Ovary (tissue), 7 donors: ENCODE measurements at regions not wholly inside any gene's neighbourhood (a gene's known extent, or its start where the extent isn't known, plus 50 kb on each side); places are given as distances from the start of the nearest gene placed in this dataset.

Source experiments
- DNase-seq, 5 donors: peaks; one replicate each; pipeline ENCODE4 v3.0.0-alpha.2; 2019 to 2020
- H3K27ac ChIP-seq, 2 donors: fragments of 200-600 bp; one replicate each; pipeline versions ENCODE4 v1.5.1 to v1.8.0; 2019 to 2022
- H3K27me3 ChIP-seq: fragments of 200-600 bp; one replicate; pipeline ENCODE4 v1.8.0; 2022
- H3K36me3 ChIP-seq: fragments of 200-600 bp; sonication (generic); one replicate; pipeline ENCODE4 v1.5.1; 2019
- H3K4me1 ChIP-seq: one replicate; pipeline ENCODE4 v1.8.1; 2013; ENCODE audit warnings: mild to moderate bottlenecking, moderate library complexity; ENCODE audit not compliant: insufficient read depth
- H3K4me3 ChIP-seq: fragments of 200-600 bp; sonication (generic); one replicate; pipeline ENCODE4 v1.5.1; 2017
- H3K9me3 ChIP-seq, 2 donors: fragments of 200-600 bp in 1 of 2; sonication (generic) in 1 of 2; one replicate each; pipeline versions ENCODE4 v1.5.1 to v1.8.1; 2013 to 2019; ENCODE audit warnings: mild to moderate bottlenecking in 1 of 2, moderate library complexity in 1 of 2
- CTCF ChIP-seq, 3 donors: fragments of 450-650 bp in 2 of 3; fragments of 200-600 bp in 1 of 3; IDR thresholded peaks; one replicate each; pipeline versions ENCODE4 v1.5.1 to v1.8.0; 2016 to 2022; ENCODE audit warnings: antibody characterized with exemption in 3 of 3, mild to moderate bottlenecking in 1 of 3
- EP300 ChIP-seq: sonication (generic); formaldehyde crosslinking; IDR thresholded peaks from one replicate; pipeline ENCODE4 v1.6.1; 2017; ENCODE audit warnings: antibody characterized with exemption
- POLR2A ChIP-seq: fragments of 450-650 bp; IDR thresholded peaks from one replicate; pipeline ENCODE4 v1.6.1; 2017; ENCODE audit warnings: antibody characterized with exemption, mild to moderate bottlenecking, moderate library complexity
- WGBS, 3 donors: extraction: QIAGEN DNeasy Blood & Tissue Kit in 1 of 3; methylation state at CpG; one replicate each; pipeline versions ENCODE4 v1.1.5 to v1.1.7; 2013 to 2017; 5-methylcytosine and 5-hydroxymethylcytosine counted together
- intact Hi-C, 4 donors: fragments of 100-400 bp; cut with DNase I; formaldehyde crosslinking; loops; one replicate each; pipeline versions ENCODE4 v1.11.0 to v1.15.1; 2022 to 2023
- donor health status: DM: no; HTN: no; CAD: no; lungs with moderate emphysema.
- donor health status: DM: no; HTN: no; CAD: no.
- donor health status: Bipolar disorder and iron deficiency.
- donor health status: DM: no; HTN: no; CAD: no.
- donor health status: DM: yes; HTN: yes; CAD: no.

- no peak for DNase-seq
- no peak for TF ChIP-seq EP300
- TF ChIP-seq CTCF (IDR thresholded peaks at IDR 0.05): no peak
- TF ChIP-seq POLR2A: no peak
- intact Hi-C loops: loop anchor here in 1 of 4 donors (10.0 kb wide), 1 partner anchor 222 kb away; the partner anchor contains the start of gene PHLDA1
- 80 to 88% (median 86%) methylated on average over 1 of the region's 1 CpG for WGBS, 3 donors
- Histone ChIP-seq H3K27me3 (no peaks in the 10 kb centered on the region), H3K9me3 (no peaks in the 10 kb centered on the region), H3K27ac (no peak overlapping the region), H3K36me3 (no peaks in the 10 kb centered on the region), H3K4me3 (no peak overlapping the region), H3K4me1 (peaks cover 2% of the 10 kb centered on the region)
These were observed 218.5 kb downstream of the PHLDA1 start for GRCh38 chr12:75813072-75813471.

- H3K36me3 ChIP-seq: no peaks in the 10 kb centered on the region
- DNase-seq: no peak
- WGBS, 3 donors: 24 to 28% (median 28%) methylated on average over 9 of the region's 9 CpGs
- H3K4me3 ChIP-seq: no peak overlapping the region
- H3K9me3 ChIP-seq: no peaks in the 10 kb centered on the region
- intact Hi-C loops: loop anchor here in 1 of 4 donors (10.0 kb wide), 1 partner anchor 222 kb away; the partner anchor contains the start of gene PHLDA1
- H3K4me1 ChIP-seq: peaks cover 2% of the 10 kb centered on the region
- no peak overlapping the region for H3K27ac ChIP-seq
- no peaks in the 10 kb centered on the region for H3K27me3 ChIP-seq
- TF ChIP-seq CTCF (IDR thresholded peaks at IDR 0.05) (no peak), EP300 (no peak), POLR2A (no peak)
These were observed 219.1 kb downstream of the PHLDA1 start for GRCh38 chr12:75812271-75813018.

GRCh38 chr12:75809746-75810145, 221.8 kb downstream of the PHLDA1 start:
- H3K27me3 ChIP-seq: no peaks in the 10 kb centered on the region
- H3K9me3 ChIP-seq: no peaks in the 10 kb centered on the region
- DNase-seq: no peak
- H3K36me3 ChIP-seq: no peaks in the 10 kb centered on the region
- no peak overlapping the region for H3K27ac ChIP-seq
- no peaks in the 10 kb centered on the region for H3K4me1 ChIP-seq
- 62 to 70% (median 69%) methylated on average over 2 of the region's 2 CpGs for WGBS, 3 donors
- no peak overlapping the region for H3K4me3 ChIP-seq
- intact Hi-C loops: loop anchor here in 1 of 4 donors (10.0 kb wide), 1 partner anchor 225 kb away; the partner anchor contains the start of gene PHLDA1
- TF ChIP-seq CTCF (IDR thresholded peaks at IDR 0.05) (no peak), EP300 (no peak), POLR2A (no peak)

GRCh38 chr12:75807494-75807893, 224.1 kb downstream of the PHLDA1 start:
- intact Hi-C loops: no loop called here
- Histone ChIP-seq H3K9me3 (no peaks in the 10 kb centered on the region), H3K27me3 (no peaks in the 10 kb centered on the region), H3K27ac (no peak overlapping the region), H3K4me1 (no peaks in the 10 kb centered on the region), H3K4me3 (no peak overlapping the region), H3K36me3 (no peaks in the 10 kb centered on the region)
- no peak for TF ChIP-seq EP300
- no peak for TF ChIP-seq POLR2A
- no peak for TF ChIP-seq CTCF (IDR thresholded peaks at IDR 0.05)
- 94 to 99% (median 98%) methylated on average over 1 of the region's 1 CpG for WGBS, 3 donors
- no peak for DNase-seq
